GM18519 (cell line): ENCODE measurements at regions not wholly inside any gene's neighbourhood (a gene's known extent, or its start where the extent isn't known, plus 50 kb on each side); places are given as distances from the start of the nearest gene placed in this dataset.

Experiments used
- ATAC-seq: cut with Tn5 transposase; IDR thresholded peaks from one replicate; pipeline ENCODE4 v1.9.1; 2021; ENCODE audit warnings: mild to moderate bottlenecking, moderate library complexity; ENCODE audit not compliant: unreplicated experiment, low FRiP score

DNA sequence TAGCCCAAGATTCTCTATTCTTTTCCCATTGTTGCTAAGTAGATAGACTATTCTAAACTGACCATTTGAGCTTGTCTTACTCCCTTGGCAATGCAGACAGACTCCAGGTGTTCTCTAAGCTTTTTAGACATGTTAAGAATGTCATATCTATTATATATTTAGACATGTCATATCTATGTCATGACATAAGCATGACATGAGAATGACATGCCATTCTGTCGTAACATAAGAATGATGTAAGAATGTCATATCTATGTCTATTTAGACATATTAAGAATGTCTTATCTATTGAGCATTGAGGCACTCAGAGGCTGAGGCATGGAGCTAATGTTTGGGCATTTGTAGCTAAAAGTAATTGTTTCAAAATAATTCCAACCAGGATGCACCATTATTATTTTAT lies 277.3 kb upstream of the ATP2B1 start:
- ATAC-seq, result no peak

DNA sequence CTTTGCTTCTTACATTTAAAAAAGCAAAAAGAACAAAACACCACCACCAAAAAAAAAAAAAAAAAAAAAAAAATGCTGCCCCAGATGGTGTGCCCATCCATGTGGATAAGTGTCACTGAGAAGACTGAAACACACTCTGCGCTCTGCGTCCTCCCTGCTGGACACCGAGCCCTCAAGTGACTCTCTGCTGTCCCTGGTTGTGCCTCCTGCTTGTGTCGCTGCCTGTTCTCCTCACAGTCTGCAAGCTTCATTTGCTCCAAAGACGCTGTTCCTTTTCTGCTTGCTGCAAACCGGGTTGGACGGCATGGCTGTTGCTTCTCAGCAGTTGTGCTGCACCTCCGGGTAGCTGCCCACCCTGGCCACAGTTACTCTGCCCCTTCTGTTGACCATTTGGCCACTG lies 276.2 kb upstream of the ATP2B1 start:
- no peak for ATAC-seq

DNA sequence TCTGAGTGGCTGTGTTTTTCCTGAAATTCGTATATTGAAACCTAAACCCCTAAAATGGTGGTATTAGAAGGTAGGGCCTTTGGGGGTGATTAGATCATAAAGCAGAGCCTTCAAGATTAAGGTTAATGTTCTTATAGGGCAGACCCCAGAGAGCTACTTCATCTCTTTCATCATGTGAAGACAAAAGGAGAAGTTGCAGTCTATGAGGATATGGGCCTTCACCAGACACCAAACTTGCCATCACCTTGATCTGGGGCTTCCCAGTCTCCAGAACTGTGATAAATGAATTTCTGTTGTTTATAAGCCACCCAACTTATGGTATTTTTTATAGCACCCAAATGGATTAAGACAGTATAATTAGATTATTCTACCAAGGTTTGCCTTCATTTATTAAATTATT lies 275.0 kb upstream of the ATP2B1 start:
- ATAC-seq, result no peak

DNA sequence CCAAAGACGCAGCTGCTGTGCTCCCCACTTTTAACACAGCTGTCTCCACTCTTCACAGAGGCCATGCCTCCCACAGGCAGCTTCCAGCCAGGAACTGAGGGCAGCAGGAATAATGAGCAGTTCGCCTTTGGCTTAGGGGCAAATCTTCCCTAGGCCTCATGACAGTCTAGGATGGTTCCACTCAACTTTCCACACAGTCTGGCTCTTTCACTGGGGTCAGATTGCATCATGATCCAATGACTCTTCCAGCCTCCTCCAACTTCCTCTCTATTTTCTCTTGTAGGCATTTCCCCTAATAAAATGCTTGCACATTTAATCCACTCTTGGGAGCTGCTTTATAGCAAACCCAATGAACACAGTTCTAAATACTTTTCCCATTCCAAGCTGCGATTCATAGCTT lies 271.6 kb upstream of the ATP2B1 start:
- ATAC-seq, result no peak

DNA sequence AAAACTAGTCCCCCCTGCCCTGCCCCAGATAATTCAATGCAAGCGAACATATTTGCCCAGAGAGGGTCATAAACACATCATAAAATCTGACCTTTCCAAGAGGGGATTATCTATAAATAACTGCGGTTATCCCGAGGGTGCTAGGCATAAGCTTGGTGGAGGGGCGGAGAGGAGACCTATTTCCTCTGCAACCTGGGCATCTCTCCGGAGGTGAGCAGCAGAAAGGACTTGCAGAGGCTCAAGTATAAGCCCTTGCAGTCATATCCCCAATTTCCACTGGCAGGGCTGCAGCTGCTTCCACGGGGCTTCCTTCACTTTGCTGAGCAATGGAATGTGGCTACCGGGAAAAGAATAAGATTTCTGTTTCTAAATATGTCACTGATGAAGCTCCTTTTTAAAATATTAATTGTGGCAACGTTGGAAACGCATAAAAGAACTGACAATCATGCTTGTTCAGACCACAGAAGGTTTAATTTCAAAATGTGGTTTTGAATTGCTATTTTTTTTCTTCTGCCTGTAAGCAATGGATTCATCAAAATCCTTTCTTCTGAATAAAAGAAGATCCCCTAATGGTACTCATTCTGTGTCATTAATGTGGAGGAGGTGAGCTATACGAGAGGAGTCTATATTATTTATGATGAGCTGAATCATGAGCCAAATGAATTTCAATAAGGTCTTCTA lies 268.9 kb upstream of the ATP2B1 start:
- no peak for ATAC-seq

DNA sequence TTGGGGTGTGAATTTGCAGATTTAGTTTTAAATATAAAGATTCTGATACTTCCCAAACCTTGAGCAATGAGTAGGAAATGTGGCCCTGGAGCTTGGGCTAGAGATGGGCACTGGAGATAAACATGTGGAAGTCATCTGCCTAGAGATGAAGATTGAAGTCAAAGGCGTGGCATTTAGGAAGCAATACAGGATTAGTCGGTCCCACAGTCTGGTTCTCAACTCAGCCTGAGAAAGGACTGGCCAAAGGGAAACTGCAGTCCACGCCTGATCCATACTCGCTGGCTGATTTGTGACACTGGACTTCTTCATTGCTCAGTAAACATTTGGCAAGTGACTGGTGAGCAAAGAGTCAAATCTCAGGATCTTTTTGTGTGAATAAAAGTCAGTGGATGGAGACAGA lies 268.2 kb upstream of the ATP2B1 start:
- ATAC-seq, result no peak

DNA sequence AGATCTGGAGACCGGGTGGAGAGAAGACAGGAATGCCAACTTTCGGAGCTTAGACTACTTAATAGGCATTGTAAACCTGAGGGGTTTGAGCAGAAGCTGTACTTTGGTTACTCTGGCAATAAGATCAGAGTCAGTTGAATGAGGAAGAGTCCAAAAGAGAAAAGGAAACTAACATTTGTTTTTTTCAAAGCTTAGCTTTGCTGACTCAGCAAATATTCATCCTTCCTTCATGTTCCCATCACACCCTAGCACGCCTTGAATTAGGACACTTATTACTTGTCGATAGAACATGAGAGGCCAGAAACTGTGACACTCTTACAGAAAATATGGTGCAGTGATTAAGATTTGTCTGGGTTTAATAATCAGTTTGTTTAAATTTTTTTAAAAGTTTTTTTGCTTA lies 266.9 kb upstream of the ATP2B1 start:
- no peak for ATAC-seq

DNA sequence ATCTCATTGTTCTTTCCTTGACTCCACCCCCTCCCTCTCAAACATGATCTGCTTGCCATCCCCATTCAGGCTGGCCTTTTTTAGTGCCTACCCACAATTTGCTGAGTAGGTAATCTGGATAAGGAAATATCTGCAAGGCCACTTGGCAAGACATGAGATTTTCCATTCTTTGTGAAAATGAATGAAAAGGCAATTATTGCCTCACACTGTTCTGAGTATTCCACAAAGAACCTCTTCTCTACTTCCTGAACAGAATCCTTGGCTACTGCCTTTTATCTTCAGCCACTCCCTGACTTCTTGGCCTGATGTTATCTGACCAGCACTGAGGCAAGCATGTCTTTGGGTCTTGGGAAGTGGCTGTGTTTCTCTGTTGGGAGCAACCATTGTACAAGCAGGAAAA lies 263.2 kb upstream of the ATP2B1 start:
- ATAC-seq, result no peak

DNA sequence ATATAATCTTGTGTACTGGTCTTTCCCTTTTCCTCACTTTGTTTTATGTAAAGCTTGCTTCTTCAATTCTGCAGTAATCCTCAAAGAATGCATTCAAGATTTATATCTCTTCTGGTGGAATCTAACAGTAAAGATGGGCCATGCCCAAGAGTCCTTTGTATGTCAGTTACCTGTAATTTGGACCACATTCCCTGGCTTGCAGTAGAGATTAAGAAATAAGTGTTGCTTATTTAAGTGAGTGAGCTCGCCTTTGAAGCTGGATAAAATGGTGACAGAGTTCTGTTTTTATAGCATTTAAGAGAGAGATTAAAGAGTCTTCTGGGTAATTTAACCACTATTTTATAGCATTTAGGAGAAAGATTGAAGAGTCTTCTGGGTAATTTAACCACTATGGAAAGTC lies 262.1 kb upstream of the ATP2B1 start:
- ATAC-seq, result no peak

DNA sequence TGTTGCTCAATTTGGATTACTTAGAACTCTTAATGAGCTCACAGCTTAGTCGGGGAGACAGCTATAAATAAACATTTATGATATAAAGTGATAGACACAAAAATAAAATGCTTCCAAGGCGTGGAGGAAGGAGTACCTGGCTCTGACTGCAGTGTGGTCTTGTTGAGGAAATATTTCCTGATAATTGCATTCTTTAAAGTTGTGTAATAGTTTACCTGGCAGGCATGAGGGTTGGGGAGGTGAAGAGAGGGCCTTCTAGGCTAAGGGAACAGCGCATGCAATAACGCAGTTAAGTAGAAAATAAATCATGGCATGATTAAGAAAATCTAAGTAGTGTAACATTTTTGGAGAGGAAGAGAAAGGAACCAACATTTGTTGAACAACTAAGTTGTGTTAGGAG lies 260.5 kb upstream of the ATP2B1 start:
- no peak for ATAC-seq

DNA sequence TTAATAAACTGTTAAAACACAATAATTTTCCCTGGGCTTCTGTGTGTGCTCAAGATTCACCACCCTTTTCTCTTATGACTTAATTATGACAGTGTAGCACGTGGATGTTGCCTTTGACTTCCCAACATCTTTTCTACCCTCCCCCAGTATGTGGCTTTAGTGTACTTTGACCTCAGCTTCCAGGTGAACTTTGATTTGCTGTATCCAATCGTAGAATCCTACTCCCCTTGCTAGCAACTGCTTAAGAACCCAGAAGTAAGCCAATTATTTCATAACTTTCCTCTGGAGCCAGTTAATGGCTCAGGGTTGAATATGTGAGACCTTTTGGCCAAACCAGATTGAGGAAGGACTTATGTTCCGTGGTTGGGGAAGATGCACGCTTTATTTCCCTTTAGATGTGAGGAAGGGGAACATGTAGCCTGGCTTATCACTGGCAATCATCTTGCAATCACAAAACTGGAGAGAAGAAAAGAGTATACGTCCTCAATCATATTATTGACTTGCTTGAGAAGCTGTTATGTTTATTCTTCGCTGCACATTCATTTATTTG lies 259.6 kb upstream of the ATP2B1 start:
- no peak for ATAC-seq

DNA sequence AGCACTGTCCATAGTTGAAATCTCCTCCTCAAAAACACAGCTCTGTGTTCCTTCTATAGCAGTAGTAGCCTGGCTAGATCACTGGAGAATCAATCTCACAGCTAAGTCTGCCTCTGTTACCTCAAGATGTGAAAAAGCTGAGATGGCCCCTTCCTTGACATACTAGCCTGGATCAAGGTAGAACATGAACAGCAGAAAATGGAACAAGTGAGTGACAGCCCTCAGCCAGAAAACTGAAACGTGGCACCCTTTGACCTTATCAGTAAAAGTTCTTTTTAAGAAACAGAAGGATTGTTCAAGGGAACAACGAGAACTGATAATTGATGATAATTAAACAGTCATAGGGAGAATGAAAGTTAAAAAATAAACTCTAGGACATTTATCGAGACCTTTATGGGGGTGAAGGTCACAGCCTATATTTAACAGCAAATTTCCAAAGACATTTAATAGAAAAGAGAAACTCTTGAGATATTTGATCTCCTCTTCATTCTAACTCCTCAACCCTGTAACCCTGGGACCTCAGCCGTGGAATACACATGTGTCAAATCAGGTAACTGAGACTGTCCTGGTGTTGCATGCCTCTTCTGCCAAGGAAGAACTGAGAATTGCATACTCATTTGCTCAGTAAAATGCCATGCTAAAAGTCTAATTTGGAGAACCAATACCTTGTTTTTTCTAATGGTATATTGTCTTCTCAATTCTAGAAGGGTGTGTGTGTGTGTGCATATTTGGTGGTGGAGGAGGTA lies 258.0 kb upstream of the ATP2B1 start:
- ATAC-seq, result no peak

DNA sequence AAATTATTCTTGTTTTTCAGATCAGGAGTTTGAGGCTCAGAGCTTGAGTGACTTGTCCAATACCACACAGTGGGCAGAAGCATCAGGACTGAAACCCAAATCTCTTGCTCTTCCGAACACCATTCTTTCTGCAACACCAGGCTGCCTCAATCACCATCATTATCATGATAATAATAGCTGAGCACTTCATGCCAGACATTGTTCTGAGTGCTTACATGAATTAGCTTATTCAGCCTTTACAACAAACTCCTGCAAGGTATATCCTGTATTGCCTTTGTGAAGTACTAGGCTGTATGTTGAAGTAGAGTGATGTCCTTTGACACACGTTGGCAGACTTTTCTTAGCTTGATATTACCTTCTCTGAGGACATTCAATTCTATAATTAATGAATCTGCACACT lies 257.4 kb upstream of the ATP2B1 start:
- no peak for ATAC-seq

DNA sequence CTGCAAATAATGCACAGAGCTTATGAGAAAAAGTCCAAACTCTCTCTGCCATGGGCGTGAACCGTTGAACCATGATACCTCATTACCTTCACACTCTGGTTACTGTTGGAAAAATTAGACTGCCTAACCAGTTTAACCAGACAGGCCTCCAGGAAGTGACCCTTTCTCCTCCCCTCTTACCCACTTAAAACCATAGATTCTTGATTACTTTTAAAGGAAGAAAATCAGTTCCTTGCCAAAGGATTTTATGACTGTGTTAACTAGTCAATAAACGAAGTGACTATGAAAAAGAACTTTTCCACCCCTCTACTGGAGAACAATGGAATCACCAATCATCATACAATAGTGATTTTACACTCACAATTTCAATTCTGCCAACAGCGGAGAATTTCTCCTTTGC lies 254.0 kb upstream of the ATP2B1 start:
- ATAC-seq, result no peak

DNA sequence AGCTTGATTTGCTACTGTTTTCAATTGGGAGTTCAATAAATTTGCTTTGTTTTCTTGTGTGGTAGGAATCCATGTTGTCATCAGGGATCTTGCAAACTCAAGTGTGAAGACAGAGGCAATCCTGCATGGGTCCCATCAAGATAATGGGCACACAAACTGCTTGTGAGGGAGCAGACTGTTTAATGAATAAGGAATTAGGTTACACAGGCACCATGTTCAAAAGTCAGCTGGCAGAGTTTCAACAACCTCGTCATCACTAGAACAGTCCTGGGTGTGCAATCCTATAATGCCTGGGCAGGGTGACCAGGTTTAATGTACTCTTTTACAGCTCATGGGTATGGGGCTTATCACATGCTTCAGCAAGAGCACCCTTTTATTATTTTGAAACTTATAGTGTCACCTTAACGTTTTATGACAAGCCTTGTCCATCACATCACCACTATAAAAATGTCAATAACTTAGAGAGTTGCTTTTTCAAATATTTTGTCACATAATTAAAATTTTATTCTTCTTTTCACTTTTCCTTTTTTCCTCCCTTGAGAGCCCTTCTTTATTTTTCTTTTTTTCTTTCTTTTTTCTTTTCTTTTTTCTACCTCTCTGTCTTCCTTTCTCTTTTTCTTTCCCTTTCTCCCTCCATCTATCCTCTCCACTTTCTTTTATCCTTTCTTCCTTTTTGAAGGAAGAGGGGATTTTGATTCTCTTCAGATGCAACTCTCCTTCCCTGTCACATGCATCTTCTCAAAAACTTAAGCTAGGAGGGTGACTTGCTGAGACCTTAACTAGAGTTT lies 252.2 kb upstream of the ATP2B1 start:
- ATAC-seq, result no peak

DNA sequence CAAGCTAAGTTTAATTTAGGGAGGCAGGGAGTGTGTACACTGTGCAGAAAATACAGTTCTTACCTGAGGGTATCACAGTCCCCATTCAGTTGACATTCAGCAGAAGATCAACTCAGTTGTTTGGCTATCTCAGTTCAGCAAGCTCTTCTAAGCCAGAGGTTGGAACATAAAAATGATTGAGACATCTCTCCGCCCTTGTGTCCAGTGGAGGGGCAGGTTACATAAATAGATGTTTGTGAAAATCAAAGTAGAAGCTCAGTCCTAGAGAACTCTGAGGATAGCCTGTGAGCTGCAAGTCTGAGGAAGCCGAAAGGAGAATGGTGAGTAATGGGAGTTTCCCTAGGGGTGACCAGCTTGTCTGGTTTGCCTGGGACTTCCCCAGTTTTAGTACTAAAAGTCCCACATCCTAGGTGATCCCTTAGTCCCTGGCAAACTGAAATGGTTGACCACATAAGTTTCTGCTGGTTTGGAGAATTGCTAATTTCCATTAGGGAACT lies 251.4 kb upstream of the ATP2B1 start:
- peak; percentile 88 for ATAC-seq

DNA sequence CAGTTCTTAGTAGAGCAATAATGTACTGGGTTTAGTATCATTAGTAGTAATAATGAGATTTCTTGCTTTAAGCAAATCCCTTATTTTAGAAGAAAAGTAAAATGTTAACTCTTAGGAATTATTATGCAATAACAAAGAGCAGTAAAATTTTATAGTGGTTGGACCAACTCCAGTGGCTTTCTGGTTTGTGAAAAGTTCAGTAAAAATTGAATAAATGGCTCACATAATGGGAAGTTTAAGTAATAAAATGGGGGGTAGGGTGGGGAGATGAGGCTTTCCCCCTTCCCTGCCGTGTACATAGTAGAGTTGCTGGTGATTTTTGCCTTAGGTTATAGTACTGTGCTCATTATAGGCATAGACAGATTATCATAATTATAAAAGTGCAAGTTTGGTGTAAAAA lies 250.5 kb upstream of the ATP2B1 start:
- no peak for ATAC-seq

DNA sequence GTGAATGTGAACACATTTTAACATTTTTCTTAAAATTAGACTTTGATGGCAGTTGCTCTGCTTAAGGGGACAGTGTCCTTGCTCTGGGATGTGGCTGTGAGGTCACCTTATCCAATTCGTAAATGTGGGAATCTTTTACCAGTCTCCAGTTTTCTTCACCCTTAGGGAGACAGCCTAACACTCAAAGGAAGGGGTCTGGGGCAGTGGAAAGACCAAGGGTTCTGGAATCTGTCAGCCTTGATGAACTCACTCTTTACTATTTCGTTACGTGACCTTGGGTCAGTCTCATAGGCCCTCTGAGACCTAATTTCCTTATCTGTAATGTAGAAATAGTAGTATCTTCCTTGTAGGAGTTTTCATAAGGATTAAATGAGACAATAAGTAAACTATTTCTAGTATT lies 245.6 kb upstream of the ATP2B1 start:
- ATAC-seq, result no peak

DNA sequence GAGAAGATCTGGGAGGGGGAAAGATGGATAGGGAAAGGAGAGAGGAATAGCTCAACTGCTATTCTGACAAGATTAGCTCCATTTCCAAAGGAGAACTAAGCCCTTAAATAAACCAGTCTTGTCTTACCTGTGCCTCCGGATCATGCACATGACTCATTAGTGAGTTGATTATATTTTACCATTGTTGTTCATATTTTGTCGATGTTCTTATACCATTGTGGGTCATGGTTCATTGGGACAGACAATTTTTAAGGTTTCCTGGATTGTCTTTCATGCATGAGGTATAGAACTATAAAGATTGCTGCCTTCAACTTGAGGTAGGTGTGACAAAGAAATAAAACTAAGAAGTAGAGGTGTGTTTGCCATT lies 243.0 kb upstream of the ATP2B1 start:
- ATAC-seq, result no peak

DNA sequence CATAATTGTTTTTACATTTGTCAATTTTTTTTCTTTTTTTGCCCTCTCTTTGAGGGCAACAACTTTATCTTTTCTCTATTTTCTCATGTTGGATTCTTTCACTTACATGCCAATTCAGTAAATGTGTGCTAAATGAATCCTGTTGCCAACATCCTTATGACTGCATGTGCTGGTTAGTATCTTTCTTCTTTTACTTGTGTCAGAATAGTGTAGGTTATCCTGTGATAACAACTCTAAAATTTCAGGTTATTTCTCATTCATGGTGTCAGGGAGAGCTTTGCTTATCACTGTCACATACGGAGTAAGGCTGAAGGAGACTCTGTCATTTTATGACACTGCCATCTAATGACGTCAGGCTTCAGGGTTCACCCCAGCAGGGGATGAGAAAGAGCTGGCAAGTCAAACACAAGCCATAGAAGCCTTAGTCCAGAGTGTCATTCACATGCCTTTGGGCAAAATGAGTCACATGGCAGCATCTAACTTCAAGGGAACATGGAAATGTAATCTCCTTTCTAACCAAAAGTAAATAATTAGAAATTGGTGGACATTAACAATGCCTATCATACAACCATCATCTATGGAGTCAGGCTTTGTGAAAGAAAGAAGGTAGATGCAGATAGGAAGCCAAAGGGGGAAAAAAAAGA lies 242.5 kb upstream of the ATP2B1 start:
- no peak for ATAC-seq

DNA sequence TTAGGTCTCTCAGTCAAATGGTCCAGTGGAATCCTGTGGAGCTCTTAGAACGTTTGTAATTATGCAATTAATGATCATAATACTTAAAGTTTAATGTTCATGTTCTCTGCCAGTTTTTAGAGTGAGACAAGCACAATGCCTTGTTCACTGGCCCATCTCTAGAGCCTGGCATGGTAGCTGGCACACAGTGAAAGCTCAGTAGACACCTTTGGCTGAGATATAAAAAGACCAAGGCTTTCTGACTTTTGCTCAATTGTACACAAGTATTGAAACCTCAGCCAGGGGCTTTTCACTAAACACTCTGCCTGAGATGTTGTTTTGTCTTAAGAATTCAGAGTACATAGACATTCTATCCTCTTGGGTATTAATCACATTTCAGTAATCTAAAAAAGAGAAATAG lies 241.8 kb upstream of the ATP2B1 start:
- ATAC-seq, result peak; percentile 36
